ENCODE measurements at regions not wholly inside any gene's neighbourhood (a gene's known extent, or its start where the extent isn't known, plus 50 kb on each side); places are given as distances from the start of the nearest gene placed in this dataset.

- TF ChIP-seq ARID4B (CRISPR knock-in tag; IDR thresholded peaks at IDR 0.05; ENCODE audit: borderline replicate concordance) (no peak), AR (CRISPR knock-in tag; IDR thresholded peaks at IDR 0.05) (no peak), HMGXB4 (CRISPR knock-in tag; IDR thresholded peaks at IDR 0.05) (no peak)
These were observed 225.9 kb upstream of the SEL1L start (continued) for GRCh38 chr14:81759541-81759940.

- Mint-ChIP-seq H3K4me1 (0 out of 2 replicates have a peak, but pooled peaks cover 4% of the 10 kb centered on the region), H3K9me3 (peaks cover 16% of the 10 kb centered on the region), H3K27me3 (ENCODE audit: low read depth) (no peaks in the 10 kb centered on the region), H3K4me3 (no peak overlapping the region), H3K27ac (no peak overlapping the region), H3K36me3 (no peaks in the 10 kb centered on the region)
- DNase-seq (ENCODE audit: low spot score) = no peak
- no peak for TF ChIP-seq E2F1 (CRISPR knock-in tag; IDR thresholded peaks at IDR 0.05)
- POLR2A ChIA-PET = no interaction called here
- ATAC-seq = no peak
- CTCF ChIA-PET = no interaction called here
These were observed 232.1 kb upstream of the SEL1L start for GRCh38 chr14:81765651-81766275.

- ChIA-PET POLR2A (no interaction called here), CTCF (interaction anchor here (0.6 kb wide), 1 partner anchor 1078 kb away, joined by 4 read pairs; no protein-coding TSS in a partner anchor)
- H3K4me1 Mint-ChIP-seq = 0 out of 2 replicates have a peak, but pooled peaks cover 4% of the 10 kb centered on the region
- no peak overlapping the region for H3K4me3 Mint-ChIP-seq
- TF ChIP-seq MLX (CRISPR knock-in tag; IDR thresholded peaks at IDR 0.05) (no peak), SP1 (CRISPR knock-in tag; conservative IDR thresholded peaks at IDR 0.05) (no peak), E2F5 (CRISPR knock-in tag; IDR thresholded peaks at IDR 0.05) (no peak), MYBL2 (CRISPR knock-in tag; IDR thresholded peaks at IDR 0.05) (no peak), RORB (CRISPR knock-in tag; IDR thresholded peaks at IDR 0.05) (no peak), NR3C1 (CRISPR knock-in tag; conservative IDR thresholded peaks at IDR 0.05; ENCODE audit: low read depth) (no peak), GRHL2 (CRISPR knock-in tag; IDR thresholded peaks at IDR 0.05; ENCODE audit: insufficient replicate concordance, severe bottlenecking) (no peak), ATF2 (CRISPR knock-in tag; IDR thresholded peaks at IDR 0.05; ENCODE audit: borderline replicate concordance, low read depth) (no peak)
- ATAC-seq (no peak), DNase-seq (ENCODE audit: low spot score) (no peak)
- no peak overlapping the region; the same call in 1 of the 2 replicates for H3K27ac Mint-ChIP-seq
- no peaks in the 10 kb centered on the region for H3K36me3 Mint-ChIP-seq
- peaks cover 16% of the 10 kb centered on the region for H3K9me3 Mint-ChIP-seq
- H3K27me3 Mint-ChIP-seq (ENCODE audit: low read depth) = no peaks in the 10 kb centered on the region
These were observed 232.8 kb upstream of the SEL1L start for GRCh38 chr14:81766321-81766915.

Measured in WTC11 (cell line).